ENCODE measurements at regions not wholly inside any gene's neighbourhood (a gene's known extent, or its start where the extent isn't known, plus 50 kb on each side); places are given as distances from the start of the nearest gene placed in this dataset.

GRCh38 chr2:575030-575726 is 102.0 kb downstream of the TMEM18 start:
- no peak for DNase-seq

- DNase-seq: no peak
Observed at GRCh38 chr2:573805-574392, 103.3 kb downstream of the TMEM18 start.

GRCh38 chr2:573025-573424 is 104.2 kb downstream of the TMEM18 start:
- DNase-seq: no peak

- no peak for DNase-seq
Observed at GRCh38 chr2:569681-570080, 107.5 kb downstream of the TMEM18 start.

DNA sequence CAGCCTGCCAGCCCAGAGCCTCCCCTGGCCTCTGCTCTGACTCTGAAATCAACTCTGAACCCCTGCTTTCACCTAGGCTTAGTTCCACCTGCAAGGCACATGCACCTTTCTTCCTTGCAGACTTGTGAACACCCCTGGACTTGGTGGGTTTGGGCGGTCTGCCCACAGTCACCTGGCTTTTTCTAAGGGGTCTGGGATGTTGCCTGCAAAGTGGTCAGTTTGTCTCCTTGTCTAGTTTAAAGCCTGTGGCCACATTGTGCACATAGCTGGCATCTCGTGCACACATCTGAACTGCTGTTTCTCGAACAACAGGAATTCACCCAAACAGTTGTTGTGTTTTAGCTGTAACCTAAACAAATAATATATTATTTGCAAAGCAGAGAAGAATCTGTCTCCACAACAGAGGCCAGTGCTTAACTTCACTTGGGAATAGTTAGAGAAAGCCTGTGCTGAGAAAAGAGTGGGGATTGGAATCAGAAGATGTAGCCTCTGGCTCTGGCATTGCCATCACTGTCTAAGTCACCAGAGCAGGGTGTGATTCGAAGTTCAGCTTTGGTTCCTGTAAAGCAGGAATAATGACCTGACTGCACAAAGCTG is 108.5 kb downstream of the TMEM18 start:
- DNase-seq: no peak

DNA sequence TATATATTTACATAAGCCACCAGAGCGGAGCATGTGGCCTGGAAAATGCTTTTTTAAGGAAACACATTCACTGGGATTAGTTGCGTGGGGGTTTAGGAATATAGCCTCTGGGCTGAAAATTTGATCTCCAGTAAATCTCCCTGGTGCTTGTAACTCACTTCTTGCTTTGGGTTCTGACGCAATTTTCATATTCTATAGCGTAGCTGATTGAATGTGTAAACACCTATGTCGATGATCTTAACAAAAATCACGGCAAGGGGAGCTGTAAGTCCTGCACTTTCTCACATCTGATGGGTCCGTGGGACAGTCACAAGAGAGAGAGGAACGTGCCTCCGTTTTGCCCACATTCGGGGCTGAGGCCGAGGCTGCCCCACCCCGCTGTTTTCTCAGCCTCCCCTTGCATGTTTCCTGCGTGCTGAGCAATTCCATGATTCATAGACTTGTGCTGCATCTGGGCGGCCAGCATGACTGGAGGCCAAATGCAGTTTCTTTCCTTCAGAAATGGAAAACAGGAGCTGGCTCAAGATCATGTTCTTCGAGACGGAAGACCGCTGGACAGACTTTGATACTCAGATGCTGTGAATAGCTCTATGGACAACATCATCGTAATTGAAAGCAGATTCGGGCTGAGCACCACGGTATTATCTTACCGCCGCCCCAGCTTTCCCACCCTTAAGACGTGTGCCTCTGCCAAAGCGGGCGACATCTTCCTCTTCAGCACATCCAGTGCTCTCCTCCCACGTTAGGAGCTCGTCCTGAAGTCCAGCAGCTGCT is 109.2 kb downstream of the TMEM18 start:
- DNase-seq: no peak

DNA sequence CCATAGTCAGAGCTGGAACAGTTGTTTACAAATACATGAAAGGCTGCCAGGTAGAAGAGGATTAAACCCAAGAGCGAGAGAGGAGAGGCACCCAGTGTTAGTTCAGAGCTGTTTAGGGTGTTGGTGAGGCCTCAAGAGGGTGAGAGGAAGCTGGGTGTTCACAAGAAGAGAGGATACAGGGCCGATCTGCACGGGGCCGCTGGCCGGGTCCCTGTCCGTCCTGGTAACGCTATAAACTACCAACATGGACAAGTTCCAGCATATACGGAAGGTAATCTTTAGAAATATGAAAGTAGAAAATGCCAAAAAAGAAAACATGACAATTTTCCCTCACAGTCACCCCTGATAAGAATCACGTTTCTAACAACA is 109.7 kb downstream of the TMEM18 start:
- DNase-seq: no peak

DNA sequence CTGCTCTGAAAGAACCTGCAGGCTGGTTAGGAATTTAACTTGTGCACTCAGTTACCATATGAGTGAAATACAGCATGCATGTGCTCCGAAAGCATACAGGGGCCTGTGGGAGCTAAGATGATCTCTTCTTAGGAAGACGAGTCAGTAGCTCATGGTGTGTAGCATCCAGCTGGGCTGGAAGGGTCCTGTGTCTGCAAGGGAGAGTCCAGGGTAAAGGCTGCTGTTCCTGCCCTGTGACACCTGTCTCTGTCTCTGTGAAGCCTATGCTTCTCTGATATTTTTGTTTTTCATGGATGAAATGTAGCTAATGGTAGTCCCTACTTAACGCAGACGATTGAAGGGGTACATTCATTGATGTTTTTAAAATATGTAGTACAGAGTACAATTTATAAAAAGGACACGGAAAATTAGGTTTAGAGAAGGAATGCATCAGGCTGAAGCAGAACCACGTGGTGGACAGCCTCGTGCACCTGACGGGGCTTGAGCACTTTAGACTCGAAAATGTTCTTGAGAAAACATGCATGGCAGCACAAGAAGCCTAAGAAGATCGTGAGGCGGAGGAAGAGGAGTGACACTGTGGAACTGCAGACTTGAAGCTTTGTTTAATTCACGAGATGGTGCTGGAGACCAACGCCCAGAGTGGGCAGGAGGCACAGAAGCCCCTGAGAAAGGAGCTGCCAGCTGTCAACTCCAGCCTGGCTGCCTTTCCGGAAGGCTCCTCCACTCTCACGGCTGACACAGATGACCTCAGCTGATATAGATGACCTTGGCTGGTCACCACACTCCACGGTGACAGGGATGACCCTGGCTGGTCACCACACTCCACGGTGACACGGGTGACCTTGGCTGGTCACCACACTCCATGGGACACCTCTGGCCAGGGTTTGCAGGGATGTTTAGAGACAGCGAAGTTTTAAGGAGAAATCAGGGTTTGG is 110.6 kb downstream of the TMEM18 start:
- no peak for DNase-seq

DNA sequence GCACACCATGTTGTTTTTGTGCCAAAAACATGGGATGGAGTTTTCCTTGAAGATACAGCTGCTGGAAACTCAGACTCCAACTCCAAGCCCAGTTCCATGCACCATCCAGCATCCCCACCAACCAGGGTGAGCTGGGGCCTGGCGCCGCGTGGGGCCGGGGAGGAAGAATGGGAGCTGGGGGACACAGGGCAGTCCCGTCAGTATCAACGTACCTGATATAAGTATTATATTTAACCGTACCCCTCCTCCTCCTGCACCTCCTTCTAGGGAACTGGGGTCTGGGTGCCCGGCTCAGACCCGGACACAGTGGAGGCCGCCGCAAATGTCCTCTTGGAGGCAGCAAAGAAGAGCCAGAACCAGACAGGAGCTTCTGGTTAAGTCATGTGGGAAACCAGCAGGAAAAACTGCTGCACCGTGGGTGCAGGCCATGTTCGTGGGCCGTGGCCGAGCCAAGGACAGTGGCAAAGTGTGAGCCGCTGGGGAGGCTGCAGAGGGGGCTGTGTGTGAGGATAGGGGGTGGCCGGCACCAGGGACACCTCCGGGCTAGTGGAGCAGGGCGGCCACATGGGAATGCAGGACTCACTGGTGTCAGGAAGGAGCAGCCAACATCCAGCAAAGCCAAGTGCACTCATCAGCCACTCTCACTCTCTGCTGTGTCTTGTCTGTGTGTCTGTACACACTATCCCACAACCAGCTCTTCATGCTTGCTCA is 112.6 kb downstream of the TMEM18 start:
- no peak for DNase-seq

DNA sequence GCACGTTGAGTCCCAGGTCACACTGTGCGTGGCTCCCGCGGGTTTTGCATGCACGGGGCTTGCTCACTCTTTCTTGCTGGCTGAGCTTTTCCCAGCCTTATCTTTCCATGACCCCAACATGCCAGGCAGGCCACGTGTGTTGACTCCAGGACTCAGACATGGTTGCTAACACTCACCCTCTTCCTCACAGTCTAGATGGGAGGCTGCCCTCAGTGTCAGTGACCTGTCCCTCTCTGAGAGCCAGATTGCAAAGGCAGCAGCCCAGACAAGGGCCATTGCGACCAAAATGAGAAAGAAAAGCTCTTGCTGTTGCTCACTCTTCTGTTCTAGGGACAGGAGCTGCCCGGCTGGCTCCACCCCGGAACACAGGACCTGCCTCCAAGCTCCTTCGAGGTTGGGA is 113.7 kb downstream of the TMEM18 start:
- DNase-seq: no peak

DNA sequence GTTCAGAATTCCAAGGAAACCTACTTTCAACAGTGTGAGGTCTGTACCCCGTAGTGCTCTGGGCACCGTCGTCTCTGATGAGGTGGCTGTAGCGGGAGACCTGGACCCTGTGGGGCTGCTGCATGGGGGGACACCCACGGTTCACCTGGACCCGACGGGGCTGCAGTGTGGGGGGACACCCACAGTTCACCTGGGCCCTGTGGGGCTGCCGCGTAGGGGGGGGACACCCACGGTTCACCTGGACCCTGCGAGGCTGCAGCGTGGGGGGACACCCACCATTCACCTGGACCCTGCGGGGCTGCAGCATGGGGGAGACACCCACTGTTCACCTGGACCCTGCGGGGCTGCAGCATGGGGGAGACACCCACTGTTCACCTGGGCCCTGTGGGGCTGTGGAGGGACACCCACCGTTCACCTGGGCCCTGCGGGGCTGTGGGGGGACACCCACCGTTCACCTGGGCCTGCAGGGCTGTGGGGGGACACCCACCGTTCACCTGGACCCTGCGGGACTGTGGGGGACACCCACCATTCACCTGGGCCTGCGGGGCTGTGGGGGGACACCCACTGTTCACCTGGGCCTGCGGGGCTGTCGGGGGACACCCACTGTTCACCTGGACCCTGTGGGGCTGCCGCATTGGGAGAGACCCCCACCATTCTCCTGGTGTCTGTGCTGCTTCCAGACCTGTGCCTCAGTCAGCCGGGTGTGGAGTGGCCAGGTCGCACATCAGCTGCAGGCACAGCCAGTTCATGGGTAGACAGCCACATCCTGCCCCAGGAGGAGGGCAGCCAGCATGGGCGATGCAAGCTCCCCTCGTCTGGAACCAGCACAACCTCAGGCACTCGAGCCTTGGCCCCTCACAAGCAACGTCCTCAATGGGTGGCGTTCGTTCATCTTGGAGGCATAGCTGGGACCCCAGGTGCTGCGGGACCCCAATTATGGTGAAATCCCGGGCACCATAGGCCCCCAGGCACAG is 114.5 kb downstream of the TMEM18 start:
- DNase-seq: no peak

- DNase-seq: no peak
Observed at GRCh38 chr2:558879-559278, 118.3 kb downstream of the TMEM18 start.

DNA sequence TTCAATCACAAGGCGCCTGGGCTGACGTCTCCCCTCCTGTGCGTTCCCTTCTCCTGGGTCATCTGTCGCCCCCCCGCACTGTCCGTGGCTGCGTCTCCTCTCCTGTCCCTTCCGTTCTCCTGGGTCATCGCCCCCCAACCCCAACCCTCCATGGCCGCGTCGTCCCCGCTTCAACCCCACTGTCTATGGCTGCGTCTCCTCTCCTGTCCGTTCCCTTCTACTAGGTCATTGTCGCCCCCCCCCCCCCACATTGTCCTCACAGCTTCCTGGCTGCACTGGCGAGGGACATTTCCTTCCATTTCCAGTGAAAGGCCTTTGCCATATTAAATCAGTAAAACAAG is 118.9 kb downstream of the TMEM18 start:
- DNase-seq: no peak

- DNase-seq: no peak
Observed at GRCh38 chr2:557635-558301, 119.4 kb downstream of the TMEM18 start.

- DNase-seq: no peak
Observed at GRCh38 chr2:556485-556884, 120.7 kb downstream of the TMEM18 start.

DNA sequence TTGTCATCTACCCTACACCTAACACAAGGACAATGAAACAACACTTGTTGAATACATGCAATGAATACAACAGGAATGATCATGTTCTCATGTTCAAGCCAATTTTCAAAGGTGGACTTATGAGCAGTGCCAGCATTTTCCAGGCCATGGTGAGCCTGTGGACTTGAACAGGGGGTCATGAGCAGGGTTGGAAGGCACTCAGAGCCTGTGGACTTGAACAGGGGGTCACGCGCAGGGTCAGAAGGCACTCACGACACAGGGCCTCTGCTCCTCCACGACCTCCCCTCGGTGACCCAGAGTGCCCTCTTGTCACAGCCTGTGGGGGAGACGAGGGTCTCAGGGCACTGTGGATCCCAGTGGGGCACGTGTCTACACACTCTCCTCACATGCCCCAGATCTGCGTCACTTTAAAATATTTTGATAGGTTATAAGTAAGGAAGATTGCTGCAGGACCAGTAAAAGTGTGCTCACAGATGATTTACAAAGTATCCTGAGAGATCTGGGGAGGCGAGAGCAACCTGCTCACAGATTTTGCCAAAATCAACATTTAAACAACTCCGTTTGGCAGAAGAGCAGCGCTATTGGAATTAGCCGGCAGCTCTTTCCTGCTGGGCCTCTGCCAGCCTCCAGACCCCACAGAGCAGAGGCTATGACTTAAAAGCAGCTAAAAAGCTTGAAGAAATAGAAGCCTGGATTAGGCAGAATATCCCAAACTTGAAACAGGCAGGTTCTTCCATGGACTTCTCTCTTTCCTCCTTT is 121.9 kb downstream of the TMEM18 start:
- DNase-seq: no peak

DNA sequence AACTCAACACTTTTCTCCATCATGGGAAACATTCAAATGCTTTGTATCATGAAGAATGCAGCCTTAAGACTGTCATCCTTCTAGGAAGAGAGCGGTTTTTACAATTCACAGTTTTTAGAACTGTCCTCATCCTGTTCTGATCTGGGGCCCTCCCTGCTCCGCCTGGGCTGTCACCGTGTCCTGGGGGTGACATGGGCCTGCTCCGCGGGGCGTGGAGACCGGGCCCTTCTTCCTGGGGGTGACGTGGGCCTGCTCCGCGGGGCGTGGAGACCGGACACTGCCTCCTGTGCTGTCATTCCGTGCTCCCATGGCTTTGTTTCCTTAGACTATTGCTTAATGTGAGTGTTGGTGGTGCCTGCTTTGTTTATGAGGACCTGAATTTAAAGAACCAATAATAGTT is 122.8 kb downstream of the TMEM18 start:
- DNase-seq: no peak

DNA sequence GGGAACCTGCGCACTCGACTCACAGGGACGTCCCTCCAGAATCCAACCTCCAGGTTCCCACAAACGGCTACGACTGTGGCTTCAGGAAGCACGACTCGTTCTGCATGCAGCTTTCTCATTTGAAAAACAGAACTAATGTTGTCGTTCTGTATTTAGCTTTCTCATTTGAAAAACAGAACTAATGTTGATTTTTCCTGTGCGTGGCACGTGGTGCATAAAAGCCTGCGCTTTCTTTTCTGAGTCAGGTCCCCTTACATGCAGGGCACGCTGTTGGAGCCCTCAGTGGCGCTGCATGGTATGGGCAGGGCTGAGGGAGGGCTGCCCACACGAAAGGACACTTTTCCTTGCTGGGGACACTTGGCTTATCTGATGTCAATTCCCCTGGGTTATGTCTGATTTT is 124.3 kb downstream of the TMEM18 start:
- DNase-seq: no peak

DNA sequence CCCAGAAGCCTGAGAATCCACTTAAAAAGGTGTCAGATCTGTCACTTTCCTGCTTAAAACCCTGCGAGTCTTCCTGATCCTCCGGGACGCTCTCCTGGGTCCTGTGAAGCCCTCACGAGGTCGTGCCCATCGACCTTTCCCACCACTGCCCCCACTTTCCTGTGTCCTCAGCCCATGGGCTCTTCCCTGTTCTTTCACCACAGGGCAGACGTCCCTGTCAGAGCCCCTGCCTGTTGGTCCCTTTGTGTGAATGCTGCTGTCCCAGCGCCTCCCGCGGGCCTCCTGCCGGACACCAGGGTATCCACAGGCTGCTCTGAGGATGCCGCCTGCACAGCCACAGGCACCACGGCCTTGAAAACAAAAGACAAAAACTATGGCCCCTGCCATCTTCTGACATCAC is 125.6 kb downstream of the TMEM18 start:
- no peak for DNase-seq
